Fibroblast of skin of scalp (primary cell): ENCODE measurements at regions not wholly inside any gene's neighbourhood (a gene's known extent, or its start where the extent isn't known, plus 50 kb on each side); places are given as distances from the start of the nearest gene placed in this dataset.
"Not testable (repeated sequence)": the region's sequence is repeated elsewhere in the genome, so short reads cannot be mapped to it uniquely, and the experiment has no call there.

Experiments used
- DNase-seq: peaks from one replicate; pipeline ENCODE4 v3.0.0-alpha.2; 2013

- no peak for DNase-seq
These were observed 416.8 kb downstream of the TMEM38B start for GRCh38 chr9:106111039-106111730.

GRCh38 chr9:106112935-106113334 lies 418.6 kb downstream of the TMEM38B start:
- DNase-seq: no peak

- DNase-seq: no peak
These were observed 424.8 kb downstream of the TMEM38B start for GRCh38 chr9:106119176-106119575.

DNA sequence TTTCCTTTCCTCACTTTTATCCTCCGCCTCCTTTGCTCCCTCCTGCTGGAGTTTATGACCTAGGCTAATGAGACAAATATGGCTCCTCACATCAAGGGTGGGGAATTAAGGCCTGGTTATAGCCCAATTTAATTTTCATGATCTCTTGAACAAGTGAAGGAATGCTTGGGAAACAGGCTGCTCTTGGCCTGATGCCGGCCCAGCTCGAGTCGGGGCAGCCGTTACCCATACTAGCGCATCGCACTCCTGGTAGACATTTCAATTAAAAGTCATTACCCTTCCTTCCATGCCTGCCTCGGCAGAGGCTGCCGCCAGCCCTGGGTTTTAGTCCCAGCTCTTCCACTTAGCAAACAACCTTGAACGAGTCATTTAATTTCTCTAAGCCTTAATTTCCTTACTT lies 425.7 kb downstream of the TMEM38B start:
- no peak for DNase-seq

GRCh38 chr9:106127776-106128175 lies 433.4 kb downstream of the TMEM38B start:
- DNase-seq: peak; percentile 7

DNA sequence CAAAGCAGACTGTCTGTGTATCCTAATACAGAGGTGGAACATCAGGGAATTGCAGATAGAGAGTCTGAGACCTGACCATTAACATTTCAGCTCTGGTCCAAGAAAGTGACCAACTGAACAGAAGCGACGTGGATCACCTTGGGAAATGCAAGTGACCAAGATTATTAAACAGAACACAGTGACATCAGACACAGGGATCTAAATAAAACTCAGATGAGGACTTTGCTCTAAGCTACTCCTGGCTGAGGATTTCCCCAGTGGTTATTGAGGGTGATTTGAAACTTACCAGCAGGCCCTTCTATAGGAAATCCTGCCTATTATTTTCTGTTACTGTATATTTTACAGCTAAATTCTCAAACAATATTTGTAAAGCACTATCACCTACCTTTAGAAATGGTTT lies 436.0 kb downstream of the TMEM38B start:
- no peak for DNase-seq

GRCh38 chr9:106143781-106144180 lies 449.4 kb downstream of the TMEM38B start:
- no peak for DNase-seq

GRCh38 chr9:106146066-106146840 lies 451.9 kb downstream of the TMEM38B start:
- DNase-seq: no peak

DNA sequence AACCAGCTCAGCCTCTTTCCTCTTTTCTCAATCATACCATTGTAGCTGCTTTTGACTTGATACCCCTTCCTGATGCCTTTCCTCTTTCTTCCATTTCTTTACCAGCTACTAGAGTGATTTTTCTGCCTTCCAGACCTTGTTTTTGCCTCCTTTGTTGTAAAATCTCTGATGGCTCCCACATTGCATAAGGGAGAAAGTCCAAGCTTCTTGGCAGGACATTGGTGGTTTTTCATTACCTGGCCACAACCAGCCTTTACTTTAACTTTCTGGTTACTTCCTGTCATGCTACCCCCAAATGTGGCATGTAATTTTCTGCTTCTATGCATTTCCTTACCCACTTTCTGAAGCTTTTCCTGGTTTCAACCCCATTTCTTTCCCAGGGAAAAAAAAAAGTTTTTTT lies 452.5 kb downstream of the TMEM38B start:
- no peak for DNase-seq

- DNase-seq: no peak
These were observed 455.6 kb downstream of the TMEM38B start for GRCh38 chr9:106149956-106150355.

GRCh38 chr9:106156465-106156864 lies 462.1 kb downstream of the TMEM38B start:
- DNase-seq: no peak

DNA sequence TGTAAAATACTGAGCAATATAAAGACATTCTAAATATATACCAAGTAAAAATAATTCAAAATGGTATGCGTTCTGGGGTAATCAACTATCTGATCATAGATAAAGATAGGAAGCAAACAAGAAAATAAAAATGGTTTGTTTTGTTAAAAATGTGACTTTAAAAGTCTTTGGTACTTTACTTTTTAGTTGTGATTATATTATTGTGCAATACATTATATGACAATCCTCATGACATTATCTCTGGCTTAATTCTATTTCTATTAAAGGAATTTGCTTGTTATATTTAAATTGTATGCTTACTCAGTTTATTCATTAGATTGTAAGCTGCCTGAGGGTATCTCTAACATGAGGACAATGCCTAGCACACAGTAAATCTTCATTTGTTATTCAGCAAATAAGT lies 477.9 kb downstream of the TMEM38B start:
- DNase-seq: no peak

- no peak for DNase-seq
These were observed 480.0 kb downstream of the TMEM38B start for GRCh38 chr9:106174346-106174745.

- no peak for DNase-seq
These were observed 482.9 kb downstream of the TMEM38B start for GRCh38 chr9:106177216-106177615.

- DNase-seq: no peak
These were observed 484.9 kb downstream of the TMEM38B start for GRCh38 chr9:106179191-106179590.

DNA sequence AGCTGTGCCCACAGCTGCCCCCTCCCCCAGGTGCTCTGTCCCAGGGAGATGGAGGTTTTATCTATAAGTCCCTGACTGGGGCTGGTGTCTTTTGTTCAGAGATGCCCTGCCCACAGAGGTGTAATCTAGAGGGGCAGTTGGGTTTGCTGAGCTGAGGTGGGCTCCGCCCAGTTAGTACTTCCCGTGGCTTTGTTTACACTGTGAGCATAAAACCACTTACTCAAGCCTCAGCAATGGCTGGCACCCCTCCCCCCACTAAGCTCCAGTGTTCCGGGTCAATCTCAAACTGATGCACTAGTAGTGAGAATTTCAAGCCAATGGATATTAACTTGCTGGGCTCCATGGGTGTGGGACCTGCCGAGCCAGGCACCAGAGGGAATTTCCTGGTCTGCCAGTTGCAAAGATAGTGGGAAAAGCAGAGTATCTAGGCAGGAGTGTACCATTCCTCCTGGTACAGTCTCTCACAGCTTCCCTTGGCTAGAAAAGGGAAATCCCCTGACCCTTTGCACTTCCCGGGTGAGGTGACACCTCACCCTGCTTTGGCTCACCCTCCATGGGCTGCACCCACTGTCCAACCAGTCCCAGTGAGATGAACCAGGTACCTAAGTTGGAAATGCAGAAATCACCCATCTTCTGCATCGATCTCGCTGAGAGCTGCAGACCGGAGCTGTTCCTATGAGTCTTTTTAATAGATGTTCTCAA lies 509.6 kb downstream of the TMEM38B start:
- DNase-seq: not testable (repeated sequence)

DNA sequence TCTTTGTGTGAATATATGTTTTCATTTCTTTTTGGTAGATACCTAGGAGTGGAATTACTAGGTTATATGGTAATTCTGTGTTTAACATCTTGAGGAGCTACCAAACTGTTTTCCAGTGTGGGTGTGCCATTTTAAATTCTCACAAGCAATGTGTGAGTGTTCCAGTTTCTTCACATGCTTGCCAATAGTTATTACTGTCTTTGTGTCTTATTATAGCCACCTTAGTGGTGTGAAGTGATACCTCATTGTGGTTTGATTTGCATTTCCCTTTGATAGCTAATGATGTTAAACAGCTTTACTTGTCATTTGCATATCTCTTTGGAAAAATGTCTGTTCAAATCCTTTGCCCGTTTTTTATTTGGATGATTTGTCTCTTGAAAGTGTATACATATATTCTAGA lies 513.0 kb downstream of the TMEM38B start:
- DNase-seq: no peak

DNA sequence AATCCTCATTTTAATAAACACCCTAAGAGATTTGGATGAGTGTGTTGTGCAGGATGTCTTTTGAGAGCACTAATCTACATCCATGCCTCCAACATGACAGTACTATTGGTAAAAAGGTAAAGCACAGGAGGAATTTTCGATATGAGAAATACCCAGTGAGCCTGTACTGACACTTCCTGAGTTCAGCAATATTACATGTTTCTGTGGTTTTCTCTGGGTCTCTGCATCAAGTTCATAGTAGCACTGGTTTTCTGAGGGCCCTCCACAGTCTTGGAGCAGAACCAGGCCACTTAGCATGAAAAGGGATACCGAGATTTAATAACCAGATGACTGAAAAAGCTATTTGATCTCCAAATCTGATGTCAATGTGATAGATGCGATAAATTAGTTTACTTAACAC lies 524.1 kb downstream of the TMEM38B start:
- DNase-seq: no peak

DNA sequence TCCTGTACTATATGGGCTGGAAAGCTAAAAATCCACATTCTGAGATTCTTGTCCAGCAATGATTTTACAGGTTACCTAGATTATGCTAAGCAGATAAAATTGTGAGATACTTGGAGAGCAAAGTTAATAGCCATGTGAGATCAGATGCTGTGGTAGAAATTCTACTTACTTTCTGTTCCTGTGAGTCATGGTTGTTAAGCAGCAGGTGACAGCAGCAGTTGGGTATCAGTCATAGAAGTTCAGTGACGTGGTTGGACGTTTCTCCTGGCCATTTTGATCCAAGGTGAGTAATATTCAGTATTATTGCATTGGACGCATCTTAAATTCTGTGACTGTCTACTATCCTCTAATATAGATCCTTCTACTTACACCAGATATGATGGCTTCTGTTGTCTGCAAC lies 524.5 kb downstream of the TMEM38B start:
- no peak for DNase-seq

DNA sequence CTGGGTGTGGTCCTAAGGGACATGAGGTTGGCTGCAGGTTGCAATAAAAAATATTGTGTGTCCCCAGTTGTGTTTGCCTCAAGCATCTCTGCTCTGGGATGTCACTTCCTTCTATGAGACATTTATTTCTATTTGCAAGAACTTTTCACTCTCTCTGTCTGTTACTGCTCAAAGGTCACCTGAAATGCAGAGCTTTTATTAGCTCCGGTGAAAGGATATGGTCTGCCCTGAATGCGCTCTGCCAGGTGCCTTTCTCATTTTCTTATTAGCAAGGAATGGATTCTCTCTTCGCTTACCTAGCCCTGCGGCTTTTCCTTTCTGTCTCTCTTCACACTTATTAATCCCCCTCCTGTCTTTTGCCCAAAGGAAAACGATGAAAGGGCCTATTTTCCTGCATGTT lies 526.1 kb downstream of the TMEM38B start:
- no peak for DNase-seq

DNA sequence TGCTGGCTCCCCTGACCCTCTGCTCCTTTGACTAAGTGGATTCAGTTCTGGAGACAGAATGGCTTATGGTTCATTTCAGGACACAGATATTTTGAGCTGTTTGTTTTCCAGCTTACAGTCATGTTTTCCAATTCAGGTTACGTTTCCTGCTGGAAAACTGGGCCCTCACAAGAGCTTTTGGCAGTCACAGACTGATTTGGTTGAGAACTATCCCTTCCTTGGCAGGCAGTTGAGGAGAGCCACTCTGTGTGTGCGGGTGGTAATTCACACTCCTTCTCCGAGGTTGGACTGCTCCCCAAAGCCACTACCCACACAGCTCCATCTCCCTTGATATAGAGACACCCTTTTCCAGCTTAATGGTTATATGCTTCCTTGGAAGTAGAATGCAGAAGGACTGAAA lies 534.5 kb downstream of the TMEM38B start:
- DNase-seq: no peak

- DNase-seq: no peak
These were observed 538.8 kb downstream of the TMEM38B start for GRCh38 chr9:106233116-106233515.

DNA sequence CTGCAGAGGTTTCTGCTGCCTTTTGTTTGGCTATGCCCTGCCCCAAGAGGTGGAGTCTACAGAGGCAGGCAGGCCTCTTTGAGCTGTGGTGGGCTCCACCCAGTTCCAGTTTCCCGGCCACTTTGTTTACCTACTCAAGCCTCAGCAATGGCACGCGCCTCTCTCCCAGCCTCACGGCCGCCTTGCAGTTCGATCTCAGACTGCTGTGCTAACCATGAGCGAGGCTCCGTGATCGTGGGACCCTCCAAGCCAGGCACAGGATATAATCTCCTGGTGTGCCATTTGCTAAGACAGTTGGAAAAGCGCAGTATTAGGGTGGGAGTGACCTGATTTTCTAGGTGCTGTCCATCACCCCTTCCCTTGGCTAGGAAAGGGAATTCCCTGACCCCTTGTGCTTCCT lies 566.6 kb downstream of the TMEM38B start:
- DNase-seq: not testable (repeated sequence)

GRCh38 chr9:106277966-106278365 lies 583.6 kb downstream of the TMEM38B start:
- peak; percentile 66 for DNase-seq
